ENCODE measurements at regions not wholly inside any gene's neighbourhood (a gene's known extent, or its start where the extent isn't known, plus 50 kb on each side); places are given as distances from the start of the nearest gene placed in this dataset.

- no peak overlapping the region for H2BK5ac ChIP-seq (ENCODE audit: low read depth, low read length, poor library complexity)
These were observed 88.8 kb upstream of the TMEM72 start for GRCh38 chr10:44822349-44822748.

GRCh38 chr10:44822966-44823365, 88.2 kb upstream of the TMEM72 start:
- H3K23ac ChIP-seq (ENCODE audit: low read length) = no peak overlapping the region
- H2BK120ac ChIP-seq (ENCODE audit: insufficient read depth, low read length, poor library complexity) = no peak overlapping the region
- H3K4ac ChIP-seq (ENCODE audit: low read depth, low read length) = no peak overlapping the region
- H3K27me3 ChIP-seq (ENCODE audit: insufficient read depth, low read length) = no peaks in the 10 kb centered on the region
- no peak overlapping the region for H3K4me2 ChIP-seq (ENCODE audit: low read length)
- no peaks in the 10 kb centered on the region for H3K36me3 ChIP-seq (ENCODE audit: control insufficient read depth in 1 of 2, insufficient read depth in 2 of 2, low read length in 2 of 2)
- DNase-seq = no peak
- no peak overlapping the region for H2BK12ac ChIP-seq (ENCODE audit: low read length)
- WGBS (ENCODE audit: extremely low coverage, insufficient coverage, insufficient read length) = no CpG with 5 or more reads among the region's 4 CpGs
- no peak overlapping the region for H2AFZ ChIP-seq (ENCODE audit: insufficient read depth, low read length, poor library complexity)
- no peak overlapping the region for H2AK5ac ChIP-seq (ENCODE audit: low read length)
- H3K79me2 ChIP-seq (ENCODE audit: control insufficient read depth, insufficient read depth, low read length, poor library complexity) = no peaks in the 10 kb centered on the region
- no peaks in the 10 kb centered on the region for H3K79me1 ChIP-seq (ENCODE audit: low read length)
- H2BK5ac ChIP-seq (ENCODE audit: low read depth, low read length, poor library complexity) = no peak overlapping the region
- no peak overlapping the region for H3K14ac ChIP-seq (ENCODE audit: low read length)
- no peak overlapping the region for H4K8ac ChIP-seq (ENCODE audit: low read depth, low read length)
- H3K9ac ChIP-seq (ENCODE audit: low read length) = no peak overlapping the region
- H4K91ac ChIP-seq (ENCODE audit: low read depth, low read length) = no peak overlapping the region
- H3K9me3 ChIP-seq (ENCODE audit: insufficient read depth, low read depth, low read length) = peaks cover 2% of the 10 kb centered on the region
- no peak overlapping the region for H4K12ac ChIP-seq (ENCODE audit: low read depth, low read length)
- peaks cover 6 to 10% of the 10 kb centered on the region in 2 experiments for H3K4me1 ChIP-seq (ENCODE audit: control insufficient read depth in 1 of 2, insufficient read depth in 2 of 2, low read length in 2 of 2)
- no peak overlapping the region for H3K4me3 ChIP-seq (ENCODE audit: low read depth, low read length)
- H3K27ac ChIP-seq (ENCODE audit: low read depth, low read length) = no peak overlapping the region
- H3K18ac ChIP-seq (ENCODE audit: low read length) = no peak overlapping the region

More at GRCh38 chr10:44822349-44822748, 88.8 kb upstream of the TMEM72 start:
- Histone ChIP-seq H3K4me3 (ENCODE audit: low read depth, low read length) (no peak overlapping the region), H2AFZ (ENCODE audit: insufficient read depth, low read length, poor library complexity) (no peak overlapping the region), H3K23ac (ENCODE audit: low read length) (no peak overlapping the region), H4K91ac (ENCODE audit: low read depth, low read length) (no peak overlapping the region), H3K27me3 (ENCODE audit: insufficient read depth, low read length) (no peaks in the 10 kb centered on the region), H3K79me2 (ENCODE audit: control insufficient read depth, insufficient read depth, low read length, poor library complexity) (no peaks in the 10 kb centered on the region), H3K9ac (ENCODE audit: low read length) (no peak overlapping the region), H4K12ac (ENCODE audit: low read depth, low read length) (no peak overlapping the region), H4K8ac (ENCODE audit: low read depth, low read length) (no peak overlapping the region), H3K36me3 (ENCODE audit: control insufficient read depth in 1 of 2, insufficient read depth in 2 of 2, low read length in 2 of 2) (no peaks in the 10 kb centered on the region), H2BK12ac (ENCODE audit: low read length) (no peak overlapping the region), H3K27ac (ENCODE audit: low read depth, low read length) (no peak overlapping the region), H3K79me1 (ENCODE audit: low read length) (no peaks in the 10 kb centered on the region), H3K4me2 (ENCODE audit: low read length) (no peak overlapping the region), H2AK5ac (ENCODE audit: low read length) (no peak overlapping the region), H2BK120ac (ENCODE audit: insufficient read depth, low read length, poor library complexity) (no peak overlapping the region), H3K4ac (ENCODE audit: low read depth, low read length) (no peak overlapping the region), H3K18ac (ENCODE audit: low read length) (no peak overlapping the region), H3K9me3 (ENCODE audit: insufficient read depth, low read depth, low read length) (peaks cover 2% of the 10 kb centered on the region), H3K14ac (ENCODE audit: low read length) (no peak overlapping the region), H3K4me1 (ENCODE audit: control insufficient read depth in 1 of 2, insufficient read depth in 2 of 2, low read length in 2 of 2) (peaks cover 6 to 10% of the 10 kb centered on the region in 2 experiments)
- DNase-seq = no peak
- no CpG with 5 or more reads among the region's 3 CpGs for WGBS (ENCODE audit: extremely low coverage, insufficient coverage, insufficient read length)

DNA sequence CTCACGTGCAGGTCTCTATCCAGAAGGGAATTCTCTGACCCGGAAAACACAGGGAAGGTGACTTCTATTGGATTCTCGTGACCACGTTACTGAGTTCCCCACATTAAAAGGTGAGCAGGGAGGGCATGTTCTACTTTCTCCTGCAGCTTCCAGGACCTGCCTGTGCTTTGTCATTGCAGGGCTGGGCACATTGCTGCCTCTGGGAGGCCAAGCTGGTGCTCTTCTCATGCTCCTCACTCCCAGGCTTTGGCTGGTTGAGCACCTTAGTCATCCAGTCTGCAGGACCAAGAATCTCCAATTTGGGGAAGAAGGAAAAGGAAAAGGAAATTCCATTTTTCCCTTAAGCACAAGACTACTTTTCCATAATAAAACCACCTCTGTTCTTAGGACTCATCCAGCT, 86.5 kb upstream of the TMEM72 start:
- no peak overlapping the region for H2BK12ac ChIP-seq (ENCODE audit: low read length)
- WGBS (ENCODE audit: extremely low coverage, insufficient coverage, insufficient read length) = no CpG with 5 or more reads among the region's 4 CpGs
- H4K8ac ChIP-seq (ENCODE audit: low read depth, low read length) = no peak overlapping the region
- H3K14ac ChIP-seq (ENCODE audit: low read length) = no peak overlapping the region
- no peaks in the 10 kb centered on the region for H3K36me3 ChIP-seq (ENCODE audit: control insufficient read depth in 1 of 2, insufficient read depth in 2 of 2, low read length in 2 of 2)
- H3K23ac ChIP-seq (ENCODE audit: low read length) = no peak overlapping the region
- H3K27ac ChIP-seq (ENCODE audit: low read depth, low read length) = no peak overlapping the region
- H3K4ac ChIP-seq (ENCODE audit: low read depth, low read length) = no peak overlapping the region
- H3K27me3 ChIP-seq (ENCODE audit: insufficient read depth, low read length) = no peaks in the 10 kb centered on the region
- no peak overlapping the region for H3K4me2 ChIP-seq (ENCODE audit: low read length)
- DNase-seq = no peak
- H2AFZ ChIP-seq (ENCODE audit: insufficient read depth, low read length, poor library complexity) = no peak overlapping the region
- H2BK5ac ChIP-seq (ENCODE audit: low read depth, low read length, poor library complexity) = no peak overlapping the region
- H4K91ac ChIP-seq (ENCODE audit: low read depth, low read length) = no peak overlapping the region
- no peak overlapping the region for H2AK5ac ChIP-seq (ENCODE audit: low read length)
- H3K9me3 ChIP-seq (ENCODE audit: insufficient read depth, low read depth, low read length) = no peaks in the 10 kb centered on the region
- H3K9ac ChIP-seq (ENCODE audit: low read length) = no peak overlapping the region
- H3K18ac ChIP-seq (ENCODE audit: low read length) = no peak overlapping the region
- H3K79me1 ChIP-seq (ENCODE audit: low read length) = no peaks in the 10 kb centered on the region
- H3K4me1 ChIP-seq (ENCODE audit: control insufficient read depth in 1 of 2, insufficient read depth in 2 of 2, low read length in 2 of 2) = peaks cover 0 to 5% of the 10 kb centered on the region in 2 experiments
- H3K4me3 ChIP-seq (ENCODE audit: low read depth, low read length) = no peak overlapping the region
- H3K79me2 ChIP-seq (ENCODE audit: control insufficient read depth, insufficient read depth, low read length, poor library complexity) = no peaks in the 10 kb centered on the region
- H2BK120ac ChIP-seq (ENCODE audit: insufficient read depth, low read length, poor library complexity) = no peak overlapping the region
- no peak overlapping the region for H4K12ac ChIP-seq (ENCODE audit: low read depth, low read length)

- H3K36me3 ChIP-seq (ENCODE audit: control insufficient read depth in 1 of 2, insufficient read depth in 2 of 2, low read length in 2 of 2) = no peaks in the 10 kb centered on the region
- no peak overlapping the region for H3K4me3 ChIP-seq (ENCODE audit: low read depth, low read length)
- no peaks in the 10 kb centered on the region for H3K27me3 ChIP-seq (ENCODE audit: insufficient read depth, low read length)
- H4K12ac ChIP-seq (ENCODE audit: low read depth, low read length) = no peak overlapping the region
- H2AK5ac ChIP-seq (ENCODE audit: low read length) = no peak overlapping the region
- no peak overlapping the region for H3K14ac ChIP-seq (ENCODE audit: low read length)
- DNase-seq = no peak
- H2BK120ac ChIP-seq (ENCODE audit: insufficient read depth, low read length, poor library complexity) = no peak overlapping the region
- no peak overlapping the region for H3K4ac ChIP-seq (ENCODE audit: low read depth, low read length)
- no peaks in the 10 kb centered on the region for H3K79me2 ChIP-seq (ENCODE audit: control insufficient read depth, insufficient read depth, low read length, poor library complexity)
- H3K18ac ChIP-seq (ENCODE audit: low read length) = no peak overlapping the region
- no peak overlapping the region for H4K8ac ChIP-seq (ENCODE audit: low read depth, low read length)
- no peak overlapping the region for H2BK5ac ChIP-seq (ENCODE audit: low read depth, low read length, poor library complexity)
- no peaks in the 10 kb centered on the region for H3K79me1 ChIP-seq (ENCODE audit: low read length)
- no peak overlapping the region for H3K9ac ChIP-seq (ENCODE audit: low read length)
- WGBS (ENCODE audit: extremely low coverage, insufficient coverage, insufficient read length) = no CpG with 5 or more reads among the region's 13 CpGs
- no peak overlapping the region for H3K27ac ChIP-seq (ENCODE audit: low read depth, low read length)
- H3K4me2 ChIP-seq (ENCODE audit: low read length) = no peak overlapping the region
- no peak overlapping the region for H3K23ac ChIP-seq (ENCODE audit: low read length)
- no peak overlapping the region for H4K91ac ChIP-seq (ENCODE audit: low read depth, low read length)
- no peaks in the 10 kb centered on the region for H3K9me3 ChIP-seq (ENCODE audit: insufficient read depth, low read depth, low read length)
- H2BK12ac ChIP-seq (ENCODE audit: low read length) = no peak overlapping the region
- H3K4me1 ChIP-seq (ENCODE audit: control insufficient read depth in 1 of 2, insufficient read depth in 2 of 2, low read length in 2 of 2) = peaks cover 0 to 3% of the 10 kb centered on the region in 2 experiments
- H2AFZ ChIP-seq (ENCODE audit: insufficient read depth, low read length, poor library complexity) = no peak overlapping the region
These were observed 83.6 kb upstream of the TMEM72 start for GRCh38 chr10:44827431-44828006.

Data from trophoblast cell (in vitro differentiated cells and primary cell).